Neural crest cell (in vitro differentiated cells): ENCODE measurements at regions not wholly inside any gene's neighbourhood (a gene's known extent, or its start where the extent isn't known, plus 50 kb on each side); places are given as distances from the start of the nearest gene placed in this dataset.

Source experiments
- DNase-seq: peaks from one replicate; pipeline ENCODE4 v3.0.0; 2021; ENCODE audit warnings: low read depth, mixed read lengths, low spot score
- H3K27ac Mint-ChIP-seq: one replicate; pipeline ENCODE4 v1.8.0; 2021; ENCODE audit warnings: mild to moderate bottlenecking, mixed read lengths; ENCODE audit not compliant: unreplicated experiment
- H3K27me3 Mint-ChIP-seq: 2 replicates; pipeline ENCODE4 v1.8.0; 2021; ENCODE audit warnings: low read depth, mild to moderate bottlenecking, mixed read lengths
- H3K36me3 Mint-ChIP-seq: 2 replicates; pipeline ENCODE4 v1.8.0; 2021; ENCODE audit warnings: low read depth, mild to moderate bottlenecking, mixed read lengths
- H3K4me1 Mint-ChIP-seq: 2 replicates; pipeline ENCODE4 v1.8.0; 2021; ENCODE audit warnings: mixed read lengths
- H3K4me3 Mint-ChIP-seq: one replicate; pipeline ENCODE4 v1.8.0; 2021; ENCODE audit warnings: mild to moderate bottlenecking, mixed read lengths
- H3K9me3 Mint-ChIP-seq: 2 replicates; pipeline ENCODE4 v1.8.0; 2021; ENCODE audit warnings: mixed read lengths
- CTCF ChIP-seq: fragments of 200-600 bp; sonication (generic); conservative IDR thresholded peaks from 2 replicates; pipeline ENCODE4 v1.5.0; 2021; ENCODE audit warnings: antibody characterized with exemption, mild to moderate bottlenecking

GRCh38 chr2:128474962-128475361, 156.3 kb upstream of the HS6ST1 start:
- TF ChIP-seq CTCF: no peak
- H3K9me3 Mint-ChIP-seq: no peaks in the 10 kb centered on the region
- peaks cover 4% of the 10 kb centered on the region for H3K4me1 Mint-ChIP-seq
- no peak overlapping the region for H3K4me3 Mint-ChIP-seq
- DNase-seq: no peak
- H3K27me3 Mint-ChIP-seq: no peaks in the 10 kb centered on the region
- H3K27ac Mint-ChIP-seq: no peak overlapping the region
- peaks cover 2% of the 10 kb centered on the region for H3K36me3 Mint-ChIP-seq

GRCh38 chr2:128475427-128476211, 157.0 kb upstream of the HS6ST1 start:
- TF ChIP-seq CTCF: no peak
- peaks cover 4% of the 10 kb centered on the region for H3K4me1 Mint-ChIP-seq
- H3K4me3 Mint-ChIP-seq: no peak overlapping the region
- no peak for DNase-seq
- no peaks in the 10 kb centered on the region for H3K36me3 Mint-ChIP-seq
- no peaks in the 10 kb centered on the region for H3K27me3 Mint-ChIP-seq
- H3K27ac Mint-ChIP-seq: no peak overlapping the region
- H3K9me3 Mint-ChIP-seq: no peaks in the 10 kb centered on the region

GRCh38 chr2:128477026-128477820, 158.6 kb upstream of the HS6ST1 start:
- Mint-ChIP-seq H3K27ac (no peak overlapping the region), H3K4me3 (no peak overlapping the region), H3K9me3 (no peaks in the 10 kb centered on the region), H3K27me3 (no peaks in the 10 kb centered on the region), H3K36me3 (no peaks in the 10 kb centered on the region), H3K4me1 (peaks cover 4% of the 10 kb centered on the region)
- TF ChIP-seq CTCF: no peak
- DNase-seq: no peak

- Mint-ChIP-seq H3K36me3 (no peaks in the 10 kb centered on the region), H3K4me1 (peaks cover 4% of the 10 kb centered on the region), H3K4me3 (no peak overlapping the region), H3K27ac (no peak overlapping the region), H3K9me3 (no peaks in the 10 kb centered on the region), H3K27me3 (no peaks in the 10 kb centered on the region)
- no peak for TF ChIP-seq CTCF
- no peak for DNase-seq
Measured at GRCh38 chr2:128477891-128478290, 159.2 kb upstream of the HS6ST1 start.

GRCh38 chr2:128485761-128486639, 167.3 kb upstream of the HS6ST1 start:
- Mint-ChIP-seq H3K27me3 (no peaks in the 10 kb centered on the region), H3K36me3 (no peaks in the 10 kb centered on the region), H3K4me3 (no peak overlapping the region), H3K4me1 (no peaks in the 10 kb centered on the region), H3K9me3 (no peaks in the 10 kb centered on the region), H3K27ac (peak overlapping the region; percentile 59)
- no peak for TF ChIP-seq CTCF
- DNase-seq: no peak
